Endothelial cell (in vitro differentiated cells): ENCODE measurements at regions not wholly inside any gene's neighbourhood (a gene's known extent, or its start where the extent isn't known, plus 50 kb on each side); places are given as distances from the start of the nearest gene placed in this dataset.

Experiments
- DNase-seq: peaks from one replicate; pipeline ENCODE4 v3.0.0; 2021; ENCODE audit warnings: low spot score
- H3K27ac Mint-ChIP-seq: one replicate; pipeline ENCODE4 v1.8.0; 2021; ENCODE audit warnings: mixed read lengths, inconsistent platforms; ENCODE audit not compliant: unreplicated experiment
- H3K27me3 Mint-ChIP-seq: one replicate; pipeline ENCODE4 v1.8.0; 2021; ENCODE audit warnings: mild to moderate bottlenecking, moderate library complexity, mixed read lengths, inconsistent platforms; ENCODE audit not compliant: unreplicated experiment
- H3K36me3 Mint-ChIP-seq: one replicate; pipeline ENCODE4 v1.8.0; 2021; ENCODE audit warnings: mild to moderate bottlenecking, low read depth, mixed read lengths, inconsistent platforms; ENCODE audit not compliant: unreplicated experiment
- H3K4me1 Mint-ChIP-seq: one replicate; pipeline ENCODE4 v1.8.0; 2021; ENCODE audit warnings: mild to moderate bottlenecking, mixed read lengths, inconsistent platforms; ENCODE audit not compliant: unreplicated experiment
- H3K4me3 Mint-ChIP-seq: one replicate; pipeline ENCODE4 v1.8.0; 2021; ENCODE audit warnings: mild to moderate bottlenecking, mixed read lengths, inconsistent platforms; ENCODE audit not compliant: unreplicated experiment
- H3K9me3 Mint-ChIP-seq: one replicate; pipeline ENCODE4 v1.8.0; 2021; ENCODE audit warnings: mixed read lengths, inconsistent platforms; ENCODE audit not compliant: unreplicated experiment
- TF ChIP-seq, protein P1 (sequence below): fragments of 200-600 bp; sonication (generic); IDR thresholded peaks from one replicate; pipeline ENCODE4 v1.5.0; 2021; ENCODE audit warnings: antibody characterized with exemption; ENCODE audit not compliant: unreplicated experiment

- Mint-ChIP-seq H3K4me3 (no peak overlapping the region), H3K27ac (no peak overlapping the region), H3K27me3 (peaks cover 2% of the 10 kb centered on the region)
Observed at GRCh38 chr21:28770867-28771661, 221.6 kb downstream of the LTN1 start.

GRCh38 chr21:28769683-28770082, 223.0 kb downstream of the LTN1 start:
- DNase-seq: no peak
- TF ChIP-seq, protein P1, sequence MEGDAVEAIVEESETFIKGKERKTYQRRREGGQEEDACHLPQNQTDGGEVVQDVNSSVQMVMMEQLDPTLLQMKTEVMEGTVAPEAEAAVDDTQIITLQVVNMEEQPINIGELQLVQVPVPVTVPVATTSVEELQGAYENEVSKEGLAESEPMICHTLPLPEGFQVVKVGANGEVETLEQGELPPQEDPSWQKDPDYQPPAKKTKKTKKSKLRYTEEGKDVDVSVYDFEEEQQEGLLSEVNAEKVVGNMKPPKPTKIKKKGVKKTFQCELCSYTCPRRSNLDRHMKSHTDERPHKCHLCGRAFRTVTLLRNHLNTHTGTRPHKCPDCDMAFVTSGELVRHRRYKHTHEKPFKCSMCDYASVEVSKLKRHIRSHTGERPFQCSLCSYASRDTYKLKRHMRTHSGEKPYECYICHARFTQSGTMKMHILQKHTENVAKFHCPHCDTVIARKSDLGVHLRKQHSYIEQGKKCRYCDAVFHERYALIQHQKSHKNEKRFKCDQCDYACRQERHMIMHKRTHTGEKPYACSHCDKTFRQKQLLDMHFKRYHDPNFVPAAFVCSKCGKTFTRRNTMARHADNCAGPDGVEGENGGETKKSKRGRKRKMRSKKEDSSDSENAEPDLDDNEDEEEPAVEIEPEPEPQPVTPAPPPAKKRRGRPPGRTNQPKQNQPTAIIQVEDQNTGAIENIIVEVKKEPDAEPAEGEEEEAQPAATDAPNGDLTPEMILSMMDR: no peak
- Mint-ChIP-seq H3K4me3 (no peak overlapping the region), H3K36me3 (no peaks in the 10 kb centered on the region), H3K27me3 (peaks cover 2% of the 10 kb centered on the region), H3K9me3 (no peaks in the 10 kb centered on the region), H3K27ac (no peak overlapping the region), H3K4me1 (no peaks in the 10 kb centered on the region)

More at GRCh38 chr21:28770867-28771661, 221.6 kb downstream of the LTN1 start:
- no peak for DNase-seq
- Mint-ChIP-seq H3K4me1 (no peaks in the 10 kb centered on the region), H3K36me3 (no peaks in the 10 kb centered on the region), H3K9me3 (no peaks in the 10 kb centered on the region)
- TF ChIP-seq, protein P1: no peak

DNA sequence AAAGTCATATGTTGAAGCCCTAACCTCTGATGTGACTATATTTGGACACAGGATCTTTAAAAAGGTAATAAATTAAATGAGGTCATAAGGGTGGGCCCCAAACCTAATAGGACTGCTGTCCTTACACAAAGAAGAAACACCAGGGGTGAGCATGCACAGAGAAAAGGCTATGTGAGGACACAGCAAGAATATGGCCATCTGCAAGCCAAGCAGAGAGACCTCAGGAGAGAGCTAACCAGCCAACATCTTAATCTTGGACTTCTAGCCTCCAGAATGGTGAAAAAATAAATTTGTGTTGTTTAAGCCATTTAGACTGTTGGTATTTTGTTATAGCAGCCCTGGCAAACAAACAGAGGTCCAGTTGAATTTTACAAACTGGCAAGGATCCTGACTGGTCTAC, 223.9 kb downstream of the LTN1 start:
- DNase-seq: no peak
- no peaks in the 10 kb centered on the region for H3K4me1 Mint-ChIP-seq
- no peaks in the 10 kb centered on the region for H3K9me3 Mint-ChIP-seq
- H3K36me3 Mint-ChIP-seq: no peaks in the 10 kb centered on the region
- H3K27ac Mint-ChIP-seq: no peak overlapping the region
- peaks cover 2% of the 10 kb centered on the region for H3K27me3 Mint-ChIP-seq
- TF ChIP-seq, protein P1: no peak
- no peak overlapping the region for H3K4me3 Mint-ChIP-seq

DNA sequence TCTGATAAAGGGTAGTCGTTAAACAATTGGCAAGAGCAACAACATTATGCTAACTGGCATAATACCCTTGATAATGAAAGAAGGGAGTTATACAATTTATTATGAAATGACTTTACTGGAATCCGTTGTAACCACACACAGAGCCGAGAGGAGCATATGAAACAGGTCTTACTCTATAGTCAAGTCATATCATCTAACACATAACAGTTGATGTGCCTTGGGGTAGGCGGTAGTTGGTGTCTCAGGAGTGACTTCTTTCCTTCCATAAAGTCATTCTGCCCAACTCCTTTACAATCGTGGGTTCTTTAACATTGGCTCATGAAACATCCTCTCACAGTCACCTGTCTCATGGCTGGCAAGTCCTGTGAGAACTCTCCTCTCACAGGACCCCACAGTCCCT, 225.2 kb downstream of the LTN1 start:
- no peak overlapping the region for H3K27ac Mint-ChIP-seq
- TF ChIP-seq, protein P1: no peak
- H3K27me3 Mint-ChIP-seq: peaks cover 2% of the 10 kb centered on the region
- H3K4me1 Mint-ChIP-seq: no peaks in the 10 kb centered on the region
- no peaks in the 10 kb centered on the region for H3K9me3 Mint-ChIP-seq
- no peak overlapping the region for H3K4me3 Mint-ChIP-seq
- H3K36me3 Mint-ChIP-seq: no peaks in the 10 kb centered on the region
- no peak for DNase-seq

DNA sequence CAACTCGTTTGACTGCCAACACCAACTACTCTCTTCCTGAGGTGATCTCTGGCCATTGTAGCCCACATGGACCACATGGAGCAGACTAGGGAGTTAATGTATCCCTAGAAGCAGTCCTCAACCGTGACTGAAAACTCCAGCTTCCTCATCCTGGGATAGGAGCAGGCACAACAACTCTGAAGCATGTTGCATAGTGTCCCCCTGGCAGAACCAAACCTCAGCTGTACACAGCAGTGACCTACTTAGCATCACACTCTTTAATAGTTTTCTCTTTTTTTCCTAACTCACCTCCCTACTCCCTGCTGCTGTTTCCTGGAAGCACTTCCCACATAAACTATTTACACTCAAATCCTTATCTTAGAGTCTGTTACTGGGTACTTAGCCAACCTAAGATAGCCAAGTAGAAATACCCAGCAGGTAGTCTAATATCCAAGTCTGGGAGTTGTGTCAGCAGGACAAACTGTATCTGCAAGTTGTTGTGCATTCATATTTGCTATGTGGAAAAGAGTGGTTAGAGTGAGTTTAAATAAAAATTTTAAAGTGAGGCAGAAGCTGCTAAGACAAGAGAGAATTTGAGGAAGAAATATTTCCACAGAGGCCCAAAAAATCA, 228.8 kb downstream of the LTN1 start:
- H3K9me3 Mint-ChIP-seq: no peaks in the 10 kb centered on the region

More for the DNA sequence above, 228.8 kb downstream of the LTN1 start:
- Mint-ChIP-seq H3K4me3 (no peak overlapping the region), H3K36me3 (no peaks in the 10 kb centered on the region), H3K27me3 (peaks cover 2% of the 10 kb centered on the region), H3K4me1 (no peaks in the 10 kb centered on the region), H3K27ac (no peak overlapping the region)
- DNase-seq: no peak
- TF ChIP-seq, protein P1: no peak
